AG08396 (cell line): ENCODE measurements at regions not wholly inside any gene's neighbourhood (a gene's known extent, or its start where the extent isn't known, plus 50 kb on each side); places are given as distances from the start of the nearest gene placed in this dataset.

Experiments used
- DNase-seq: peaks from one replicate; pipeline ENCODE4 v3.0.0; 2012; ENCODE audit warnings: low spot score, mixed read lengths

DNA sequence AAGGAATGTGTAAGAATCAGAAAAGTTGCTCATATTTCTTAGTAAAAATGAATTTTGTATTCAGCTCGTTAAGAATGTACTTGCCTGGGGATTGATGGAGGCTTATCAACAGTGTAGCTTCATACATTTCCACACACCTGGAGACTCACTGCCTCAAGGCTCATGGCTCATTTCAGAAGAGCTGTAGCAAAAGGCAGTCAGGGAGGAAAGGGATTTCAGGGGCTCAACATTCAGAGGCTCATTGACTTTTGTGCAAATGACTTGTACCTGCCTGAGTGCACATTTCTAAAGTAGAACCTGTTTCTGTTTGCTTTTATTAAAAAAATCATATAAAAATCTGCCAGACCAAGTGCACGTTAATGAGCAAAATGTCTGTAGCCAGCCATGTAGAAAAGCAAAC, 304.4 kb downstream of the KCNS3 start:
- DNase-seq = no peak

DNA sequence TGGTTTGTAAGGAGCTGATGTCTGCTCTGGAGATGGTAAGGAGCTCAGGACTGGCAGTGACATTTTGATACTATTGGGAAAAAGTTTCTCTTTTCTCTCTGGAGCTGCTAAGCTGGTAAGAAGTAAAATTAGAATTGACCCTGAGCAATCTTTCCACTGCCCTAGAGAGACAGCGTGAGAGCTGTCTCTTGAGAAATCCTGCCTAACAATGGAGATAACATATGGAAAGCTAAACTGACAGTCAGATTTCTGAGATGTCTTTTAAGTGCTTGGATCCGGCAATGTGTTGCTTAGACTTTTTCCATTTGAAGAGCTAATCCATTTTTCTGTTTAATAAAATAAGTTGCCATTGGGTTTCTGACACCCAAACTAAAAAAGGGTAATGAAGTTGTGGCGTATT, 302.4 kb downstream of the KCNS3 start:
- no peak for DNase-seq

DNA sequence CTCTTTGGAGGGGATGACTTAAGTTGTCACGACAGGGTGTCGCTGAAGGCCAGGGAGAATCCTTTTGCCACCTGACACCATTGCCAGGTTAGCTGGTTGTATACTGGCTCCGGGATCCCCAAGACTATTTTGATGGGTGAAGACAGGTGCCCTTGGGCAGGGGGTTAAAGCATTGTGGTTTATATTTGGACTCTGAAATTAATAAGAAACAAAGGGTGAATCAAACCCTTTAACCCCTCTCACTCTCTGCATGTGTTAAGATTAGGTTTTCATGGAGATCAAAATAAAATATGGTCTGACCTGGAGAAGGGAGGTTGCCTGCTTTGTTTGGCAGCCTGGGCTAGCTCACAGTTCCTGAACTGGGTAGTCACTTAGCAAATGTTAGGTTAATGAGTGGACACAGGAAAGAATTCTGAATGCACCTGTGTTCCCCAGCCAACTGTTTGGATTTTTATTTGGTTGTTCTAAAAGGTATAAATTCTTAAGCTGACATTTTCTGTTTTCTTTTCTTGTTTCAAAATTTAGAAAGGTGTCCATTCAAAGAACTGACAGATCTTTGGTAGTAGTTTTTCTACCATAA, 301.7 kb downstream of the KCNS3 start:
- no peak for DNase-seq

DNA sequence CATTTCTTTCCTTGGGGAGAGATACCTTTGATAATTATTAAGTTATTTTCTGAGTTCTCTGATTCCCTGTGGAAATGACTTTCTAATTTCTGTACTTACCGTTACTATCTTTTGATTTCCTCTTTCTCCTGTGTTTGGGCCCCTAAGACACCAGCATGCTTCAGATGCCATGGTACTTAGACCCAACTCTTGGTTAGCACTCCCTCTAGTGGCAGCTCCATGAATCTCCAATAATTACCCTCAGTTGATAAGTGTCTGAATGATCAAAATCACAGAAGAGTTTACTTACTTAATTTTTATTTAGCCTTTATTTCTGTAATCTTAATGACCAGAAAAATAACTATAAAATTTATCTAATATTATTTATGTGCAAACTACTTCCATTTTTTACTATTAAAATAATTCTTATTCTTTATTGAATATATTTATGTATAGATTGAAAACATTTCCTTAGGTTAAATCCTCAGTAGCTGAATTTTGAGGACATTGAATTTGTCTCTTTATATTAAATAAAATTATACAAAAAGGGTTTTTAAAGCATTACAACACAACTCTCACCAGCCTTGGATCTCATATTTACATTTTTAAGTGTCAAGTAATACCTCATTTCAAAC, 300.4 kb downstream of the KCNS3 start:
- DNase-seq = peak; percentile 56

DNA sequence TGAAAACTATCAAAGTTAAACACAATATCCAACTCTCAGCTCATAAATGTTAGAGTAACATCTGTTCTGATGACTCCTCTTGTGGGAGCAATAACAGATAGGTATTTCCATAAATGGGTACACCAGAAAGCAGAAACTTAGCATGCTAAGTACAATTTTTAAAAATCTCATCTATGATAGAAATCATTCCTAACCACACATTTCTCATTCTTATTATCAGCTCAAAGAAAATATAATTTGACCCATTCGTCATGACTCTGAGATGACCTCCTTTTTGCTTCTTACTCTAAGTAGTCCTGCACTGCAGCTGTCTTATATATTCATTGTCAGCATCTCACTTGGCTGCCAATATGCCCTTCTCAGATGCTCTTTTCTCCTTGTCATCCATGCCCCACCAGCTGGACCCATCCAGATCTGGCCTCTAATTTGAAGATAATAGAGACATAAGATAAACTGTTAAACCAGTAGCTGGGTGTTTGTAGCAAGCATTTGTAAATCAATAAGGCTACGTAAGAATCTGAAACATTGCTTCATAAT, 298.3 kb downstream of the KCNS3 start:
- DNase-seq = no peak

DNA sequence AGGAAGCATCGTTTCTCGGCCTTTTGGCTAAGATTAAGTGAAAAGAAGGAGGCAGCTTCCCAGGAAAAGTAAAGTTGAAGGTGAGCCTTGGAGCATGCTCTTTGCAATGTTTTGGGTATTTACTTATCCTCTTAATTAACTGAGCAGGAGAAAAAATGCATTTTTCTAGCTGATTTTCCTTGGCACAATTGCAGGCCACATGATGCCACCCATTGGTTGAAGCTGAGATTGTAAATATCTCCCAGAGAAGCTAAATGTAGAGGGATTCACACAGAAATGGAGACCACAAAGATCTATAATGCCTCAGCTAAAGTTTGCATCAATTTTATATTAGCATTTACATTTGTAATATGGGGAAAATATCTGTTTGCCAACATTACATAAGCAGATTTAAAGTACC, 294.1 kb downstream of the KCNS3 start:
- DNase-seq = no peak

DNA sequence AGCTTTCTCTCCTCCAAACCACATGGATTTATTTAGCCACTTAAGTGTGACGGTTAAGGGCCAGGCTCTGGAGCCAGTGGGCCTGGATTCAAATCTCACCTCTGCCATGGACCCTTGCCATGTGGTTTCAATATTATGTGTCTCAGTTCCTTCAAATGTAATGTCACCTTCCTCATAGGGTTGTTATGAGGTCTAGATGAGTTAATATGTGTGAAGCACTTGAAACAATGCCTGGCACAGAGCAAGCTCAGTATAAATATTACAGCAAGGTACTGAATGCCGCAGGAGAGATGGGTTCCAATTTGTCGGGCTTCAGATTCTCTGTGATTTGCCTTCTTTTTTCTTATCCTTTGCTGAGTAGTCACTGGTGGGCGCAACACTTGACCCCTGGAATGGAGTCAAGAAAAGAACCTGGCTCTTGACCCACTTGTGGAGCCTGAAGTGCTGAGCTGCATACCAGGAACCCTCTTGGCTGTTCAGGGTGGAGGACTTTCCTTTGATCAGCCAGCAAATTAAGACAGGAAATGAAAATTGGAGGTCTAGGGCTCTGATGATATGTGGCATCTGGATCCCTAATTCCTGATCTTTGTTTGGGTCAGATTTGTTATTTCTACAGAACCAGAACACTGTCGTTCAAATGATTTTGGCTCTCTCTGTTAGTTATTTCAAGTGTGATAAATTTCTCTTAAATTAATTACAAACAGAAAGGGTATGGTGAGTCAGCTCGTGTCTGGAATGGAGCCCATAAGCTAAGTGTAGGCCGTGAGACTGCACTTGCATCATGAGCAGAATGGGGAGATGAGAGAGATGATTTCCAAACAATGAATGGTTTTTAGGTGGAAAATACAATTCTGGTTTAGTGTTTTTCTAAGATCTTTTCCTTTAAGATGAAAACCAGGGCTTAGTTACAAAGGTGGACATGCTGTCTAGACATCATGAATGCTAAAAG, 293.0 kb downstream of the KCNS3 start:
- DNase-seq = peak; percentile 17

DNA sequence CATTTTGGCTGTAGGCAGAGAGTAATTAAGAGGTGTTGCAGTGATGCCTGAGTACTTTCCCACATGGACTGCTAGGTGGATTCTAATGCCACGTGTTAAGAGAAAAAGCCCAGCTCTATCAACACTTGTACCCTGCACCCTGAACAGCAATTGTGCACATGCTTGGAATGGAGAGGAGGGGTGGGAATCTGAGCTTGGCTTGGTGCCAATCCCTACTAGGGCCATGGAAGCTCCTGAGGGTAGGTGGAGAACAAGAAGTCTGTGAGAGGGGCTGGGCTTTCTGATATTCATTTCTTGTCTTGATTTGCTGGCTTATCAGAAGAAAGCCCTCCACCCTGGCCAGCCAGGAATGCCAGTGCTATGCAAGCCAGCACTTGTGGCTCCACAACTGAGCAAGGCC, 292.2 kb downstream of the KCNS3 start:
- DNase-seq = no peak

DNA sequence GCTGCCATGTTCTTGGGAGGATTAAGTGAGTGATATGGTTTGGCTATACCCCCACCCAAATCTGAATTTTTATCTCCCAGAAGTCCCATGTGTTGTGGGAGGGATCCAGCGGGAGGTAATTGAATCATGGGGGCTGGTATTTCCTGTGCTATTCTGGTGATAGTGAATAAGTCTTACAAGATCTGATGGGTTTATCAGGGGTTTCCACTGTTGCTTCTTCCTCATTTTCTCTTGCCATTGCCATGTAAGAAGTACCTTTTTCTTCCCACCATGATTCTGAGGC, 291.4 kb downstream of the KCNS3 start:
- DNase-seq = no peak

DNA sequence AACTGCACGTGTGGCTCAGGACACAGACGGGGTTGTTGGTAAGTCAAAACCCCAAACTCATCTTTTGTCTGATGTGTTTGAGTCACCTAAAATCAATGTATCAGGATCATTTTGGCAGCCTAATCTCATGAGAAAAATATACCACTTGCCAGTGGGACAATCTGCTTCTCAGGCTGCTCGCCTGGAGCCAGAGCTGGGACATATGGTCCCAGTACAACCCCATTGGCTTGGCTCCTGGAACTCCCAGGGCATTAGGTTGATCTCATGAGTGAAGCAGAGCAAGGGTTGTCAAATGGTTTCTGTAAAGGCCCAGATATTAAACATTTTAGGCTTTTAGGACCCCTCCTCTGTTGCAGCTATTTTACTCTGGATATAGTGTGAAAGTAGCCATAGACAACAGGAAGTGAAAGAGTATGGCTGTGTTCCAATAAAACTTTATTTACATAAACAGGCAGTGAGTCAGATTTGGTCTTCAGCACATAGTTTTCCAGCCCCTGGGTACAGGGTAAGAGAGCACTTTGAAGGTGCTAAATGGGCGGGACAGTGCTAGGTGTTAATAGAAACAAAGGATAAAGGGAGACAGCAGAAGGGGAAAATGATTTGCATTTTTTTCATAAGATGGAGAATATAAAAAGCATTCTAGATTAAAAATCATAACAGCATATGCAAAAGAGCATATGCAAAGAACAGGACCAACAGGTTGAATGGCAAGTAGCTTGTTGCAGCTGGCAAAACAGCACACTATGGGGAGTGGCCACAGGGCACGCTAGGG, 290.8 kb downstream of the KCNS3 start:
- no peak for DNase-seq

DNA sequence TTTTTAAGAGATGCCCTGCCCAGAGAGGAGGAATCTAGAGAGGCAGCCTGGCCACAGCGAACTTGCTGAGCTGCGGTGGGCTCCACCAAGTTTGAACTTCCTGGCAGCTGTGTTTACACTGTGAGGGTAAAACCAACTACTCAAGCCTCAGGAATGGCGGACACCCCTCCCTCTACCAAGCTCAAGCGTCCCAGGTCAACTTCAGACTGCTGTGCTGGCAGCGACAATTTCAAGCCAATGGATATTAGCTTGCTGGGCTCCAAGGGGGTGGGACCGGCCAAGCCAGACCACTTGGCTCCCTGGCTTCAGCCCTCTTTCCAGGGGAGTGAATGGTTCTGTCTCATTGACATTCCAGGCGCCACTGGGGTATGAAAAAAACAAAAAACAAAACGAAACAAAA, 289.4 kb downstream of the KCNS3 start:
- DNase-seq = no peak

DNA sequence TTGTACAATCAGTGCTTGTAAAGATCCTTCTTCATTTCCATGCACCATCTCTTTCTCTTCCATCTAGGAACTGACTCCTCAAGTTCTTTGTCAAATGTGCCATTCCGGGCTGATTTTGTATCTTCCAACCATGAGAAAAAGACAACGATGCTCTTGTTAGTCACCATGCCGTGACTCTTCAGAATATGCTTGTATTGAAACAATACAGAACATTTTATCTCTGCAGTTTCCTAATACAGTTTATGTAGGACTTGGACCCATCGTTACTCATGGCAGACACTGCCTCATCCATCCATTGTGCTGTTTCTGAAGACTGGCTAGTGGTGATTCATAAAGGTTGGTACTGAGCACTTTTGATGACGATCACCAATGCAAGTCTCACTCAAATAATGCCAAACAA, 283.2 kb downstream of the KCNS3 start:
- DNase-seq = no peak

DNA sequence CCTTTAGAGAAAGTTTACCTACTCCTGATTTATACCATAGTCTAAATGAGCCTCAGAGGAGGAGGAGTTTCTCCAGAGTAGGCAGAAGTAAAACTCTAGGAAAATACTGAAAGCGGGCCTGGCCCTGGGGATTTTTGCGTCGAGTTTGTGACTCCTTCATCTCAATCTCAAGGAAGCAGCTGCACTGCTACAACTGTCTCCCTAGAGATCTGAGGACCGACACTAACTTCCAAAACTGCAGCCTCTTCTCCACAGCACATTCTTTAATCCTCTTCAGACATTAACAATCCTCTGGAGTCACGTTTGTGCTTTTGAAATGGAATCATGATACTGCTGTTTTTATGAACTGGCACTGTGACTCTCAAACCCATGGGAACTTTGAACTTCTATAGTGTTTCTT, 281.4 kb downstream of the KCNS3 start:
- DNase-seq = no peak

DNA sequence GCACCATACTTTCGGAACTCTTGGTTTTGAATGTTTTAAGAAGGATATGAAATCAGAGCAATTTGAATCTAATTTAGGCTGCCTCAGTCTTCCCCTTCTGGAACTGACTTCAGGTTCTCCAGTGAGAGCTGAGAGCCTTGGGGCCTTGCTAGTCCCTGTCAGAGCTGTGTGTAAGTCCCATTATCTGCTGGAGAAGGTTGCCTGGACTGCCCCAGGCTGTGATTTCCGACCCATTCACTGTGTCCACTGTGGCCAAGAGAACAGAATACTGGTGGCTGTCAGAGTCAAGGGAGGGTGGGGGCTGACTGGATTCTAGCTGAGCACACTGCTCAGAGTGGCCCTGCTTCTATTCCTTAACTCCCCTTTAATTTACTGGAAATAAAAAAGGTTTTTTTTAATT, 278.0 kb downstream of the KCNS3 start:
- no peak for DNase-seq

DNA sequence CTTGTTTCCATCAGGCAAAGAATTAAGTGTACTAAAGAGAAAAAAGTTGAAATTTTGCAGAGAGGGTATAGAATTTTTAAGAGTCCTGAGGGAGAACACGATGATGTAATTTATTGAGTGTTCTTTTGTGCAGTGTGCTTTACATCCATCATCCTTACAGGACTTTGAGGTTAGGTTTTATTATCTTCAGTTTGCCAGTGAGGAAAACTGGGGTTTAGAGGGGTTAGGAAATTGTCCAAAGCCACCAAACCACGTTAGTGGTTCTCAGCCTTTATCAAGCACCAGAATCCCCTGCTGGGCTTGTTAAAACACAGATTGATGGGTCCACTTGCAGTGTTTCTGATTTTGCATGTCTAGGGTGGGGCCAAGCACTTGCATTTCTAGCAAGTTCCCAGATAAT, 277.5 kb downstream of the KCNS3 start:
- no peak for DNase-seq

DNA sequence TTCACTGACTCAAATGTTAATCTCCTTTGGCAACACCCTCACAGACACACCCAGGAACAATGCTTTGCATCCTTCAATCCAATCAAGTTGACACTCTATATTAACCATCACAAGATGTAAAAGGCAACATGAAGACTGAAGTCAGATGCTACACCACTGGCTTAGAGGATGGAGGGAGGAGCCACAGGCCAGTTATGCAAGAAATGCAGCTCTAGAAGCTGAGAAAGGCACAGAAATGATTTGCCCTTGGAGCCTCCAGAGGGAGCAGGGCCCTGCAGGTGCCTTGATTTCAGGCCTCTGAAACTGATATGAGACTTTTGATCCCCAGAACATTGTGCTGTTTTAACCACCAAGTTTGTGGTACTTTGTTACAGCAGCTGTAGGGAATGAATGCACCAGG, 276.3 kb downstream of the KCNS3 start:
- DNase-seq = no peak

DNA sequence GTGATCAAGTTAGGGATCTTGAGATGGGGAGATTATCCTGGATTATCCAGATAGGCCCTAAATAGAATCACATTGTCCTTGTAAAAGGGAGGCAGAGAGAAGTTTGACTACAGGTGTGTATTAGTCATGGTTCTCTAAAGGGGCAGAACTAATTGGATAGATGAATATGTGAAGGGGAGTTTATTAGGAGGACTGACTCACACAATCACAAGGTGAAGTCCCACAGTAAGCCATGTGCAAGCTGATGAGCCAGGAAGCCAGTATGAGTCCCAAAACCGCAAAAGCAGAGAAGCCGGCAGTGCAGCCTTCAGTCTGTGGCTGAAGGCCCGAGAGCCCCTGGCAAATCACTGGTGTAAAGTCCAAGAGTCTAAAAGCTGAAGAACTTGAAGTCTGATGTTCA, 275.8 kb downstream of the KCNS3 start:
- no peak for DNase-seq

DNA sequence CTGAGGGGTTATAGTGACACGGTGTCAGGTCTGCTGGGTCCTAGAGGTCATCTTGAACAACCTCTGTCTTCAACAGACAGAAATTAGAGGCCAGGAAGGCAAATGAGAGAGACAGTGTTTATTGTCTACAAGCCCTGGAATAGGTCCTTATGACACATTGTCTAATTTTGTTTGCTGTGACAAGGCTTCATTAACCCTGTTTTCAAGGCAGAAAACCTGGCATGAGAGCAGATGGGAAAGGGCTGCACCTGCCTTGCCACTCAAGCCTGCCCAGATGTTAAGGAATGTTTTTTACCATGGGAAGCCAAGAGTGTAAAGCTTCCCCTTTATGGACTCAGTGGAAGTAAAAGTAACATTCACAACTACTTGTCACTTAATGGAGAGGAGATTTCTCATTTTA, 275.3 kb downstream of the KCNS3 start:
- DNase-seq = no peak

DNA sequence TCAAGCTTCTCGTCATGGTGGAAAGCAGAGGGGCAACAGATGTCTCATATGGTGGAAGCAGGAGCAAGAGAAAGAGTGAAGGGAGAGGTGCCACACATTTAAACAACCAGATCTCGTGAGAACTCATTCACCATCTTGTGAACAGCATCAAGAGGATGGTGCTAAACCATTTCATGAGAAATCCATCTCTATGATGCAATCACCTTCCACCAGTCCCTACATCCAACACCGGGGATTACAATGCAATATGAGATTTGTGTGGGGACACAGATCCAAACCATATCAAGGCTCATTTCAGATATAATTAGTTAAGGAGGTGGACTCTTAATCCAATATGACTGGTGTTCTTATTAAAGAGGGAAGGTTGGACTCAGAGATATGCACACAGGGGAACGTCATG, 272.8 kb downstream of the KCNS3 start:
- no peak for DNase-seq

DNA sequence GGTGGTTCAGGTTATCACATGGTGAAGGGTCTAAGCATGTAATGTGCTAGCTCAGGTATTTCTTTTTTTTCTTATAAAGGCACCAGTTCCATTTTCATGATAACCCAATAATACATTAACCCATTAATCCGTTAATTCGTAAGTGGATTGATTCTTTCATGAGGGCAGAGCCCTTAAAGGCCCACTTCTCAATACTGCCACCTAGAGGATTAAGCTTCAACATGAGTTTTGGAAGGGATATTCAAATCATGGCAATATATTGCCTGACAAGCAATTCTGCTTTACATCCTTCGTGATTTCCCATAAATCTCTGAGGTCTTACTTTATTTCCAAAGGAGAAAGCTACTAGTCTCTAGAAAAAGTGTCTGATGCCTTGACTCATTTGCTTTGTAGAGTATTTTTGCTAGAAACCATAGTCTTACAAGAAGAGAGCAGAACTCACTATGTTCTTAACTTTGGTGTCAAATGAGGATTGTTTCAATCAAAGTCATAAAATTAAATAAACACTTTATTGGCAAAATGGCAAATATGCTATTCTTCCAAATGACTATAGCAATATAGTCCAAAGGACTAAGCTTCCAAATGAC, 271.3 kb downstream of the KCNS3 start:
- peak; percentile 39 for DNase-seq

DNA sequence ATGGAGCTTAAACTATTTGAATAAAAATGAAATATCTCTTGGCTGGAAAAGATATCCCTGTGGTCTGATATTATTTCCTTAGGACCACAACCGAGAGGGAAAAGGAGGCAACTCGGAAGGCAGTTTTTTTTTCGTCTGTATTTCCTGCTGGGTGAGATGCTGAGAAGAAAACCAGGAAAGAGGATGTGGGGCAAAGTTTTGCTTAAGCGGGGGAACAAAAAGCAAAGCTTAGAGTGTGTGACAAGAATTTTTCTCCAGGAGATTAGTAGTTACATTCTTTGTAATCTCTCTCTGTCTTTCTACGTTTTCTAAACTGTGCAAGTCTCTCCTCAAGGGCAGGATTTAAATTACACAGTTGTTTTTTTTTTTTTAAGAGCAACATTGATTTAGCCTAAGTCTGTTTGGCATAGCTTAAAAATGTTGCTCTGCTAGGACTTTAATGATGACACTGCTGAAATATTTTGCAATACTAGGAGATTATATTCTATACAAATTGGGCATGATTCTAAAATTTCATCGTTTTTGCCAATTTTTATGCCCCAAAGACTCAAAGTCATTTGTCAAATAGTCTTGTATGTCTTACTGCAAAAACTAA, 258.5 kb downstream of the KCNS3 start:
- no peak for DNase-seq

DNA sequence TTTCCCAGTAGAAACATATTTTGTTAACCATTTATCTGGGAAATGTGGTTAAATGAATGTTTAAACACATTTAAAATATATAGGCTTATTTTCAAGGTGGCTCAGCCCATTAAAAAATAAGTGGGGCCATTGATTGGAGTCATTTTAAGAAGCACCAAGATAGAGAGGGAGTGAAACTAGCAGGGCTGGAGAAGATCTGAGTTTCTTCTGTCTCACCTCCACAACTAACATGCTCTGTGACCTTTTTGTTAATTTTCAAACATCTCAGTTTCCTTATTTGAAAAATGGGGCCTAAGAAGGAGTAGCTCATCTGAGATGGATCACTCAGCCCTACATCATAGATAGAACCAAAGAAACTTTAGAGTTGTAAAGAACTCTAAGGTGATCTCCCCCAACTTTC, 254.8 kb downstream of the KCNS3 start:
- DNase-seq = no peak
